Mucosa of rectum (tissue), 2 donors: ENCODE measurements at regions not wholly inside any gene's neighbourhood (a gene's known extent, or its start where the extent isn't known, plus 50 kb on each side); places are given as distances from the start of the nearest gene placed in this dataset.

Experiments
- H3K27ac ChIP-seq, 2 donors: one replicate each; pipeline ENCODE4 v1.7.0; 2013; ENCODE audit warnings: inconsistent platforms in 2 of 2, low read depth in 2 of 2, low read length in 2 of 2
- H3K27me3 ChIP-seq, 2 donors: one replicate each; pipeline ENCODE4 v1.7.0; 2013; ENCODE audit warnings: low read length in 2 of 2; ENCODE audit not compliant: control insufficient read depth in 2 of 2, insufficient read depth in 2 of 2
- H3K36me3 ChIP-seq, 2 donors: one replicate each; pipeline ENCODE4 v1.7.0; 2013; ENCODE audit warnings: low read length in 2 of 2; ENCODE audit not compliant: control insufficient read depth in 2 of 2, insufficient read depth in 2 of 2
- H3K4me1 ChIP-seq, 2 donors: one replicate each; pipeline ENCODE4 v1.7.0; 2013; ENCODE audit warnings: low read length in 2 of 2, mild to moderate bottlenecking in 1 of 2; ENCODE audit not compliant: control insufficient read depth in 2 of 2, insufficient read depth in 2 of 2
- H3K4me3 ChIP-seq, 2 donors: one replicate each; pipeline ENCODE4 v1.7.0; 2013; ENCODE audit warnings: low read length in 2 of 2
- H3K9ac ChIP-seq, 2 donors: one replicate each; pipeline ENCODE4 v1.7.0; 2013; ENCODE audit warnings: low read length in 2 of 2, low read depth in 1 of 2, mild to moderate bottlenecking in 1 of 2
- H3K9me3 ChIP-seq, 2 donors: one replicate each; pipeline ENCODE4 v1.7.0; 2013; ENCODE audit warnings: low read length in 2 of 2; ENCODE audit not compliant: control insufficient read depth in 2 of 2
- donor health status: healthy.
- donor health status: Normal muscosa, but diverticular disease.

DNA sequence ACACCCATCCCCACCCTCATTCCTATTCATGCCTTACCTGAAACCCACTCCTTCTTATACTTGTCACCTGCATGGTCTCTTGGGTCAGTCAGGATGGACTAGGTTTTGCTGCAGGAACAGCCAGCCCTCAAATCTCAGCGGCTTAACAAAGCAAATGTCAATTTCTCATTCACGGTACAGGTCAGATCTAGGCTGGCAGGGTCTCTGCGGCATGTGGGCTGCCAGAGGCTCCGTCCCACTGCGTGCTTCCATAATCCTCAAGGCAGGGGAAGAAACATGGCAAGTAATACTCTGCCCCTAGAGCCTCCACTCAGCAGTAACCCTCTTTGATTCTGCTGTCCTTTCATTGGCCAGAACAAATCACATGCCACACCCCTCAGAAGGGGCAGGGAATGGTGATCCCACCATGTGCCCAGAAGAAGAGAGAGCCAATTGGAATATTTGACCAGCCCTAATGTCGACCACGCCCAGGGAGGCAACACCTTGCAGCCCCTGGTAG lies 114.9 kb upstream of the ZMIZ1 start:
- Histone ChIP-seq H3K9me3 (no peaks in the 10 kb centered on the region), H3K27me3 (no peaks in the 10 kb centered on the region), H3K9ac (no peak overlapping the region), H3K36me3 (no peaks in the 10 kb centered on the region), H3K4me1 (peaks cover 0 to 2% of the 10 kb centered on the region in 2 donors), H3K27ac (no peak overlapping the region), H3K4me3 (no peak overlapping the region)

DNA sequence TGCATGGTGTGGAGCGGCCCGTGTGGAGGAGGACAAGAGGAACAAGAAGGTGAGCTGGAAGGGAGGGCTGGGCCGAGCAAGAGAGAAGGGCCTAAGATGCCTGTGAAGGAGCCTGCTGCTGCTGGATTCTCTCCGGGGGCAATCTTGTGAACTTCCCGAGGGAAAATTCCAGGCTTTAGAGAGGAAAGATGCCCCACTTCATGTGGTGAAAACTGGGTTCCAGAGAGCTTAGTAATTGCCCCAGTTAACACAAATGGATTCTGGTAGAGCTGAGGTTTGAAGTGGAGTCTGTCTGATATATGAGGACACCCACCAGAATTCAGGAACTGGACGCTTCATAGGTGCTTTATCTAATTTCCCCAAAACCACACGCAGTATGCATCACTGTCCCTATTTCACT lies 114.1 kb upstream of the ZMIZ1 start:
- Histone ChIP-seq H3K4me1 (peaks cover 0 to 2% of the 10 kb centered on the region in 2 donors), H3K27me3 (no peaks in the 10 kb centered on the region), H3K27ac (no peak overlapping the region), H3K36me3 (no peaks in the 10 kb centered on the region), H3K9ac (no peak overlapping the region), H3K4me3 (no peak overlapping the region), H3K9me3 (no peaks in the 10 kb centered on the region)

DNA sequence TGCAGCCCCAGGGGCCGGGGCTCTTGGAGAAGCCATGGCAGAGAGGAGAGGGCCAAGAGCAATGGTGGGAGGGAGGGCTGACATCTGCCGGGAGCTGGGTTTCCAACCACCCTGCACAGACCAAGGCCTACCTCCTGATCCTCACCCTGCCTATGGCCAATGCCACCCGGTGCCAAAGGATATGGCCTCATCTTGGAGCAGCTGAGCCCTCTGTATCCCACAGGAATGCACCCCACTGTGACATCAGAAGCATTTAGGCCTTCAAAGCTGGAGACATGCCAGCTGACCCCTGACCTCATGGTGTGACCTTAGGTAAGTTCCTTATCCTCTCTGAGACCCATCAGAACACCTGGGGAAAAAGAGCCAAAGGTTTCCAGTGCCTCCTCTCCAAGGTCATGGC lies 113.6 kb upstream of the ZMIZ1 start:
- Histone ChIP-seq H3K4me3 (no peak overlapping the region), H3K9me3 (no peaks in the 10 kb centered on the region), H3K4me1 (peaks cover 0 to 2% of the 10 kb centered on the region in 2 donors), H3K27ac (no peak overlapping the region), H3K36me3 (no peaks in the 10 kb centered on the region), H3K9ac (no peak overlapping the region), H3K27me3 (no peaks in the 10 kb centered on the region)

DNA sequence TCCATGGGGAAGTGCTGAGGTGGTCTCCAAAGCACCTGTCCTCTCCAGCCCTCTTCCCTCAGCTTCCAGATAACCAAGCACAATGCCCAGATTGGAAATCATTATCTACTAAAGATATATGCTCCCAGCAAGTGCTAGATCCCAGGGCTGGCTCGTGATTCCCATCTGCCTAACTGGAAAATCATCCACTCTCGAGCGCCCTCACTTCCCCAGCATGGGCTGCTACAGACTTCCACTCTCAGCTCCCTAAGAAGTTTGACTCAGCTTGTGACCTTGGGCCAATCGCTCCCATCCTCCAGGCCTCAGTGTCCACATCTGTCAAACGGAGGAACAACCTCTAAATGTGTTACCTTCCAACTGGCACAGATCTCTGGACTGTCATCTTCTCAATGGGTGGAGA lies 112.4 kb upstream of the ZMIZ1 start:
- Histone ChIP-seq H3K4me1 (peaks cover 0 to 4% of the 10 kb centered on the region in 2 donors), H3K9ac (no peak overlapping the region), H3K36me3 (no peaks in the 10 kb centered on the region), H3K9me3 (no peaks in the 10 kb centered on the region), H3K4me3 (no peak overlapping the region), H3K27ac (no peak overlapping the region), H3K27me3 (no peaks in the 10 kb centered on the region)

DNA sequence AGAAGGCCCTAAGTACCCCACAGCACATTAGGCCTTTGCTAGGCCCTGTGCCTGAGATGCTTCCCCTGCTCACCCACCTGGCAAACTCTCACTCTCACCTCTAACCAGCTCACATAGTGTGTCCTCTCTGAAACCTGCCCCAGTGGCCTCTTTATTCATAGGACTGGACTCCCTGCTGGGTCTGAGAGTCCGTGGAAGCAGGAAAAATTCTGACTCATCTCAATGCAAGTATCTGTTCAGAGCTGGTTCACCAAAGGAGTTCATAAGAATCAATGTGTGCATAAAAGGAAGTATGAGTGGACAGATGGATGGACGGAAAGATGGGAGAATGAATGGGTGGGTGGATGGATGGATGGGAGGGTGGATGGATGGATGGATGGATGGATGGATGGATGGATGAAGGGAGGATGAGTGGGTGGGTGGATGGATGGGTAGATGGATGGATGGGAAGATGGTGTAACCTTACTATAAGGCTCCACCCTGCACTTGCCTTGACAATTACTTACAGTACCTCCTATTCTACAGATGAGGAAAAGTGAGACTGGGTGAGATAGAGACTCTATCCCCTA lies 111.2 kb upstream of the ZMIZ1 start:
- Histone ChIP-seq H3K36me3 (no peaks in the 10 kb centered on the region), H3K27ac (no peak overlapping the region), H3K27me3 (no peaks in the 10 kb centered on the region), H3K4me1 (peaks cover 0 to 4% of the 10 kb centered on the region in 2 donors), H3K9me3 (no peaks in the 10 kb centered on the region), H3K9ac (no peak overlapping the region), H3K4me3 (no peak overlapping the region)

DNA sequence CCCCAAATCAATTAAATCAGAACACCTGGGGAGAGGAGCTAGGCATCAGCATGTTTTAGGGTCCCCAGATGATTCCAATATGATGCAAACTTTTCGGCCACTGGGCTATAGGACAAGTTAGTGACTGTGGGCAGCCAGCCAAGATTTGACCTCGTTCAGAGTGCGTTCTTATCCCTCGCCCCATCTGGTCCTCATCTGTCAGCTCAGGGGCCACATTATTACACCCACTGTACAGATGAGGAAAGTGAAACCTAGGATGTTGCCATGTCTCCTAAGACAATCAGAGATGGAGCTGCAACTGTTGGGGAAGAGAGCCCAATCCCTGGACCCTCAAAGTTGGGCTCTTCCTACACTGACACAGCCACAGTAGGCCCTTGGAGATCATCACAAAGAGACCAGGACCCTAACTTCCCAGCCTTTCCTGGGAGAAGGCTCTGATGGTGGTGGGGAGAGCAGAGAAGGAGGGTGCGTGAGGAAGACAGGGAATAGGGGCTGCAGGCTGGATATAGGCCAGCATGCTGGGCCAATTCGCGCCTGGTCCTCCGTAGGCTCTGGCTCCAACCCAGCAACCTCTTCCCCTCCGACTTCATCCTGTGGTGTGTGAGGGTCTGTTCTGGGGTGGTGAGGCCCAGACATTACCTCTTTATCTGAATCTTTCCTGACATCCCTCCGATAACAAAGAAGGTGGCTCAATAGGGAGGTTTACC lies 109.4 kb upstream of the ZMIZ1 start:
- Histone ChIP-seq H3K4me3 (no peak overlapping the region), H3K27me3 (no peaks in the 10 kb centered on the region)

DNA sequence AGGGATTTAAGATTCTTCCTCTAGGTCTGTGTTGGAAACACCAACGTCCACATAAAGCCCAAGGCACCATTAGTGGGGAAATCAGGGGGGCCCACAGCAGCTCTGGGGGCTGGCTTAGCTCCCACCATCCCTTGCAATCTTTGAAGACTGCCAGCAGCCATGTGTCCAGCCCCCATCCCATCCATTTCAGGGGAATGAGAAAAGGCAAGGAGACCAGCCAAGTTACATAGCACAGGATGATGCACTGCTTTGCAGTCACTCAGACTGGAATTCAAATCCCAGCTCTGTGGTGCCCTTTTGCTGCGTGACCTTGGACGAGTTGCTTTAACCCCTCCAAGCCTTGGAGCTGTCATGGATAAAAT lies 108.9 kb upstream of the ZMIZ1 start:
- H3K27me3 ChIP-seq, result no peaks in the 10 kb centered on the region

More for the DNA sequence above, 109.4 kb upstream of the ZMIZ1 start:
- peaks cover 0 to 2% of the 10 kb centered on the region in 2 donors for H3K4me1 ChIP-seq
- no peaks in the 10 kb centered on the region for H3K9me3 ChIP-seq
- no peaks in the 10 kb centered on the region for H3K36me3 ChIP-seq
- H3K27ac ChIP-seq, result no peak overlapping the region
- H3K9ac ChIP-seq, result no peak overlapping the region

DNA sequence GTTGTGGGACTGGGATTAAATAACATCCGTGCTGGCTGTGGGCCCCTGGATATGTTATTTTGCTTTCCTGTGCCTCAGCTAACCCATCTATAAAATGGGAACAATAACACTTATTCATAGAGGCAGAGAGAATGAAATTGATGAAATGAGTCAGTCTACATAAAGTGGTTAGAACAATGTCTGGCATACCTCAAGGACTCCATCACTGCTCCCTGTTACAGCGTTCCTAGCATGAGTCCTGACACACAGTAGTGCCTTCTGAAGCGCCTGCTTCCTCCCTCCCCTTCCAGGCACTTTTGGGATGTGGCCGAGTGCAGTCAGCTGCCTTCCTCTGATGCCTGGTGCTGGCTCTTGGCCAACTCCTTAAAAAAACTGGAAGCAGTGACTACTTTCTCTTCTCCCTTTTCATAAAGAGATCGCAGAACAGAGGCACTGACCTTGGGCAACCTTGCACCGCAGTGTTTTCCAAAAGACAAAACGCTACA lies 108.4 kb upstream of the ZMIZ1 start:
- Histone ChIP-seq H3K4me3 (no peak overlapping the region), H3K36me3 (no peaks in the 10 kb centered on the region), H3K4me1 (peaks cover 0 to 2% of the 10 kb centered on the region in 2 donors), H3K9me3 (no peaks in the 10 kb centered on the region), H3K27ac (no peak overlapping the region), H3K27me3 (no peaks in the 10 kb centered on the region), H3K9ac (no peak overlapping the region)

More for the DNA sequence above, 108.9 kb upstream of the ZMIZ1 start:
- Histone ChIP-seq H3K36me3 (no peaks in the 10 kb centered on the region), H3K4me1 (peaks cover 0 to 2% of the 10 kb centered on the region in 2 donors), H3K27ac (no peak overlapping the region), H3K9ac (no peak overlapping the region), H3K9me3 (no peaks in the 10 kb centered on the region), H3K4me3 (no peak overlapping the region)

DNA sequence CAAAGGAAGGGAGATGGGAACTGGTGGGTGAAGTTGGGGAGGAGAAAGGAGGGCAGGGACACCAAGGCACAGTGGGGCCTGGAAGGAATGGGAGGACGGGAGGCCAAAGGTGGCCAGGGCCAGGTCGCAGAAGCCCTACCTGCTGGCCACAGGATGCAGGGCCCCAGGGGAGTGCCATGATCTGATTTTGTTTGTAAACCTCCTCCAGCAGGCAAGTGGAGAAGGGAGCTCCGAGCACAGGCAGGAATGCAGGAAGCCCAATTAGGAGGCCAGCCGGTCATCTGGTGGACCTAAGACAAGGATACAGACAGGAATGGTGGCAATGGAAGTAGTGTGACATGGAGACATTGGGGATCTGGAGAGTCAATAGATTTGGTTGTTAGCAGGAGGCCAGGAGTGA lies 107.0 kb upstream of the ZMIZ1 start:
- Histone ChIP-seq H3K27ac (no peak overlapping the region), H3K36me3 (no peaks in the 10 kb centered on the region), H3K9me3 (no peaks in the 10 kb centered on the region), H3K27me3 (no peaks in the 10 kb centered on the region), H3K4me1 (peaks cover 0 to 2% of the 10 kb centered on the region in 2 donors), H3K9ac (no peak overlapping the region), H3K4me3 (no peak overlapping the region)

DNA sequence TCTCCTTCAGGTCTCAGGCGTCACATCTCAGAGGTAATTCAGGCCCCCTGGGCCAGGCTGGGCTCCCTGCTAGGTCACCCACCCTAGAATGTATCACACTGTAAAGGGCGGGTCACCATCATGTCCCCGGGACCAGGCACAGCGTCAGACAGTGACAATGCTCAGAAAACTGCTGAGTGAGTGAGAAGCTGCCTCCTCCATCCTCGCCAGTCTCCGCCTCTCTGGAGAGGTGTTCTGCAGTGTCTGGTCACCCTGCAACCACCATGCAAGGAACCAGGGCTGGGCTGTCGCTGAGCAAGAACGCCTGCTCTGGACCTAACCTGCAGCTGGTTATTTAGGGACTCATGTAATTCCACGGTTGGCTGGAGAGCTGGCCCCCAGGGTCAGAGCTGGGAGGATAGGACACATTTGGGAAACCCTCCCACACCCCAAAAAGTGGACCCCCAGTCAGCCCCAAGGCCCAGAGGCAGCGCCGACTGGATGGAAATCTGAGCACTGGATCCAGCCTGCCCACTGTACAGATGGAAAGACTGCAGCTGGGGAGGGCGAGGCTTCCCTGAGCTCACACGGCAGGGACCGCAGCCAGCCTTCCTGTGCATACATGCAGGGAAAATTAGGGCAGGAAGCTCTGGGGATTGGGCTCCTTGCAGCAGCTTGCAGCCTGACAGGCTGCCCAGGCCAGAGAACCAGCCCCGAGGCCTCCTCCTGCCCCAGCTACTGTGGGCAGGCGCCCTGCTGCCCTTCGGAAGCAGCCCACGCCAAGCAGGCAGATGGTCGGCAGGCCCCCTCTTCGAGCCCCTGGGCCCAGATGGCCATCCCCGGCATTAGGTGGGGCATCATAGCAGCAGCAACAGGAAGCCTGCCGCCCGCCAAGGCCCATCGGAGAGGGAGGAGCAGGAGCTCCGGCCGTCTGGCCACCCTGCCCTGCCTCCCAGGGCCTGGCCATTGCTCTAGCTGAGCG lies 105.4 kb upstream of the ZMIZ1 start:
- Histone ChIP-seq H3K9me3 (no peaks in the 10 kb centered on the region), H3K4me1 (peaks cover 0 to 2% of the 10 kb centered on the region in 2 donors), H3K4me3 (no peak overlapping the region), H3K9ac (no peak overlapping the region), H3K27me3 (no peaks in the 10 kb centered on the region), H3K36me3 (no peaks in the 10 kb centered on the region), H3K27ac (no peak overlapping the region)
